ENCODE measurements at regions not wholly inside any gene's neighbourhood (a gene's known extent, or its start where the extent isn't known, plus 50 kb on each side); places are given as distances from the start of the nearest gene placed in this dataset.

GRCh38 chr2:71930049-71930681 is 217.5 kb downstream of the CYP26B1 start:
- H2AFZ ChIP-seq, result no peak overlapping the region
- no peaks in the 10 kb centered on the region for H4K20me1 ChIP-seq (ENCODE audit: insufficient read depth, poor library complexity, severe bottlenecking)
- no peaks in the 10 kb centered on the region for H3K9me3 ChIP-seq (ENCODE audit: low read depth)
- WGBS (ENCODE audit: low lambda C conversion rate, missing lambda C conversion rate), result 61% methylated on average over 12 of the region's 12 CpGs
- H3K9me2 ChIP-seq (replicated peaks; ENCODE audit: insufficient read depth), result no peaks in the 10 kb centered on the region
- peak; percentile 70 for DNase-seq (ENCODE audit: low spot score)
- TF ChIP-seq EZH2phosphoT487 (IDR thresholded peaks at IDR 0.05; ENCODE audit: low read depth, severe bottlenecking, unreplicated experiment) (no peak), EZH2 (IDR thresholded peaks at IDR 0.05; ENCODE audit: borderline replicate concordance) (no peak), CTCF (IDR thresholded peaks at IDR 0.05; ENCODE audit: poor library complexity) (no peak)
- H3K4me3 ChIP-seq, result no peak overlapping the region
- no peak overlapping the region for H3K4me2 ChIP-seq
- no peaks in the 10 kb centered on the region for H3K27me3 ChIP-seq
- no peaks in the 10 kb centered on the region for H3K36me3 ChIP-seq (replicated peaks; ENCODE audit: insufficient read depth, low read depth)
- peaks cover 21% of the 10 kb centered on the region for H3K4me1 ChIP-seq (ENCODE audit: insufficient read depth)
- H3K79me2 ChIP-seq, result no peaks in the 10 kb centered on the region
- peak overlapping the region; percentile 9 for H3K27ac ChIP-seq

GRCh38 chr2:71929482-71929772 is 218.2 kb downstream of the CYP26B1 start:
- H3K9me3 ChIP-seq (ENCODE audit: low read depth), result no peaks in the 10 kb centered on the region
- no peak for DNase-seq (ENCODE audit: low spot score)
- peak overlapping the region; percentile 8 for H3K4me2 ChIP-seq
- H3K27ac ChIP-seq, result no peak overlapping the region
- H3K36me3 ChIP-seq (replicated peaks; ENCODE audit: insufficient read depth, low read depth), result no peaks in the 10 kb centered on the region
- no peaks in the 10 kb centered on the region for H3K79me2 ChIP-seq
- no peak overlapping the region for H2AFZ ChIP-seq
- TF ChIP-seq CTCF (IDR thresholded peaks at IDR 0.05; ENCODE audit: poor library complexity) (no peak), EZH2phosphoT487 (IDR thresholded peaks at IDR 0.05; ENCODE audit: low read depth, severe bottlenecking, unreplicated experiment) (no peak), EZH2 (IDR thresholded peaks at IDR 0.05; ENCODE audit: borderline replicate concordance) (no peak)
- no peak overlapping the region for H3K4me3 ChIP-seq
- H3K9me2 ChIP-seq (replicated peaks; ENCODE audit: insufficient read depth), result no peaks in the 10 kb centered on the region
- H4K20me1 ChIP-seq (ENCODE audit: insufficient read depth, poor library complexity, severe bottlenecking), result no peaks in the 10 kb centered on the region
- H3K27me3 ChIP-seq, result no peaks in the 10 kb centered on the region
- WGBS (ENCODE audit: low lambda C conversion rate, missing lambda C conversion rate), result 89% methylated on average over 2 of the region's 2 CpGs
- peaks cover 14% of the 10 kb centered on the region for H3K4me1 ChIP-seq (ENCODE audit: insufficient read depth)

GRCh38 chr2:71928734-71929481 is 218.8 kb downstream of the CYP26B1 start:
- H2AFZ ChIP-seq, result no peak overlapping the region
- no peaks in the 10 kb centered on the region for H3K9me2 ChIP-seq (replicated peaks; ENCODE audit: insufficient read depth)
- H3K27me3 ChIP-seq, result no peaks in the 10 kb centered on the region
- H3K4me3 ChIP-seq, result no peak overlapping the region
- 87% methylated on average over 11 of the region's 11 CpGs for WGBS (ENCODE audit: low lambda C conversion rate, missing lambda C conversion rate)
- H3K9me3 ChIP-seq (ENCODE audit: low read depth), result no peaks in the 10 kb centered on the region
- TF ChIP-seq EZH2phosphoT487 (IDR thresholded peaks at IDR 0.05; ENCODE audit: low read depth, severe bottlenecking, unreplicated experiment), result no peak
- H3K79me2 ChIP-seq, result no peaks in the 10 kb centered on the region
- no peak for DNase-seq (ENCODE audit: low spot score)
- no peak overlapping the region for H3K27ac ChIP-seq
- H3K36me3 ChIP-seq (replicated peaks; ENCODE audit: insufficient read depth, low read depth), result no peaks in the 10 kb centered on the region
- no peak overlapping the region for H3K4me2 ChIP-seq
- peaks cover 14% of the 10 kb centered on the region for H3K4me1 ChIP-seq (ENCODE audit: insufficient read depth)
- H4K20me1 ChIP-seq (ENCODE audit: insufficient read depth, poor library complexity, severe bottlenecking), result no peaks in the 10 kb centered on the region

Data from hepatocyte (in vitro differentiated cells).